ENCODE measurements at regions not wholly inside any gene's neighbourhood (a gene's known extent, or its start where the extent isn't known, plus 50 kb on each side); places are given as distances from the start of the nearest gene placed in this dataset.

- DNase-seq: no peak
These were observed 445.5 kb downstream of the HAPSTR1 start for GRCh38 chr16:9536905-9537304.

GRCh38 chr16:9539346-9539745 is 447.9 kb downstream of the HAPSTR1 start:
- DNase-seq: no peak

GRCh38 chr16:9541723-9542122 is 450.3 kb downstream of the HAPSTR1 start:
- no peak for DNase-seq

DNA sequence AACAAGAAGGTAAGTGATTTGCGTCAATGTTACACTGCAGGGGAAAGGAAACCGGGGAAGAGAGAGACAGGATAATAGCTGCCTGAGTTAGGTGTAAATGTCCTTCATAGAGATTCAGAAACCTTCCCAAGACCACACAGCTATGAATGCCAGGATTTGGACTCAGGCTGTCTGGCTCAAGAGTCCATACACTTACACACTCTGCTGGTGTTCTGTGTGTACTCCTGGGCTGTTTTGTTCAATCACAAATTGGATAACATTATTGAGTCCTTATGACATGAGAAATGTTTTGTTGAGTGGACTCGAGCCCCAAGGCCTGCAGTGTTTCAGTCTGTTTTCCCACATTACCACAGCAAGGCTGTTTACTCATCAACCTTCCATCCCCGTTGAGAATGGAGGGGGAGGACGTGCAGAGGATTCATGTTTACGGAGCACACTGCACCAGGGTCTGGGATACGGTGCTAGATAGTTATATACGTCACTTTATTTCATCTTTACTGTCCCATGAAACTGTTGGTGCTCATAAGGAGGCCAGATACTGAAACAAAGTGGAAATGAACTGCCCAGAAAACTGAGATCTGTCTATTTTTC is 450.8 kb downstream of the HAPSTR1 start:
- DNase-seq: no peak

DNA sequence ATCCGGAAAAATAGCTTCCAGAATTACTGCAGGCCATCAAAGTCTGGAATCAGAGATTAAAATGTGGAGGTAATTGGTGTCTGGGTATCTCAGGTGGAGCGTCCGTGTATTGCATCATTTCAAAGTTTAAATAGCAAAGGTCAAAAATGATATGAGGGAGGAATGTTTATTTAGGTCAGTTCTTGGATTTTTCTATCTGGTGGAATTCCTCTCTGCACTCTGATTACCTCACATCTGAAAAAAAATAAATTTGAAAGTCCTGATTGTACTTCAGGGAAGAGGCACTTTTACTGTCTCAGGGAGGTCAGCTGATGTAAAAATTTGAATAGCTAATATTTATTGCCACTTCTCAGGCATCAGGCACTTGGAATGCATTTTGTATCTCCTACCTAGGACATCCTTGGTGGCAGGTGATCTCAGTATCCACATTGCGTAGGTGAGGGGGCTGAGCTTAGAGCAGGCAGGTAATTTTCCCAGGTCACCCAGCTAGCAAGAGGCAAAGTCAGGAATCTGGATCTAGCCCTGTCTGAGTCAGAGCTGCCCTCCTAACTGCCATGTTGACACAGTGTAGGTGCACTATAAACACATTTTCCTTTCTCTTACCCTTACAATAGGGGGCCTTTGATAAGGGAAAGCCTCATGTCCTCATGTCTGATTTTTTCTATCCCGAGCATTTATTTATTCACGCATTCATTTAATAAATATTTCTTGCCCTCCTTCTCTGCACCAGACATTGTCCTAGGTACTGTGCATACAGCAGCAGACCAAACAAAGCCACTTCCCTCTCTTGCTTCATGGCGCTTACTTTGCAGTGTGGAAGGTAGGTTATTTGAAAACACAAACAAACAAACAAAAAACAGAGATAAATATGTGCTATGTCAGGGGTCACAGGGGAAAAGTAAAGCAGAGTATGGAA is 454.3 kb downstream of the HAPSTR1 start:
- DNase-seq: no peak

DNA sequence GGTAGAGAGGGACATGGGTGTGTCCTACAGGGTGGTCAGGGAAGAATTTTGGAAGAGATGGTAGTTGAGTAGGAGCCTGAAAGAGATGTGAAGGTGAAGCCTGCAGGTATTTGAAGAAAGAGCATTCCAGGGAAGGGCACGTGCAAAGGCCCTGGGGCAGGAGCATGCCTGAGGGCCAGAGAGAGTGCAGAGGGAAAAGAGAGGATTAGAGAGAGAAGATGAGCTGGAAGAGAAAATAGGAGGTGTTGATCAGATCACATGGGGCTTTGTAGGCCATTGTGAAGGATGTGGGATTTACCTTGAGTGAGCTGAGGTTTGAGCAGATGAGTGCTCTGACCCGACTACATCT is 455.0 kb downstream of the HAPSTR1 start:
- no peak for DNase-seq

DNA sequence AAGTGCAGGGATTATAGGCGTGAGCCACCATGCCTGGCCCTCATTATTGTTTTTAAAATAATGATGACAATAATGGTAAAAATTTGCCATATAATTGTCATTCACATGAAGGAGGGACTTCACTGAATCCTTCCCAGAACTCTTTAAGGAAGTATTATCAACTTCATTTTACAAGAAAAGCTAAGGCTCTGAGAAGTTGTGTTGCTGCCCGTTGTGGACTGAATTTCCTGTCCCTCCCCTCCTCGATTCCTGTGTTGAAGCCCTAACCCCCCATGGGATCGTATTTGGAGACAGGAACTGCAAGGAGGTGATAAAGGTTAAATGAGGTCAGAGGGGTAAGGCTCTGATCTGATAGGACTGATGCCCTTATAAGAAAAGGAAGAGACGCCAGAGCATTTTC is 458.0 kb downstream of the HAPSTR1 start:
- DNase-seq: no peak

DNA sequence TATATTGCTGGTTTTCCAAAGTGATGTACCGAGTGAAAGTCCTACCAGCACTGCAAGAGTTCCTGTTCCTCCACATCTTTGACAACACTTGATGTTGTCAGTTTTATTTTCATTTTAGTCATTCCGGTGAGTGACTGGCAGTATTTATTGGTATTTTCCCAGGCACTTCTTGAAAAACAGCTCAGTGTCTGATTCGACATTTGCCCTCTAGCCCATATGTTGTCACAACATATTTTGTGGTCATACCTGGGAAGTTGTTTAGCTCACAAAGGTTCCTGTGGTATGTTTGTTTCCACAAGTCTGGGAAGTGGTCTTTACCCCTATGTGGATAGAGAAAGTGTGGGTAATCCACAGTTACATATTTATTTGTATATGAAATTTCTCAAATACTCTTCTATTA is 463.6 kb downstream of the HAPSTR1 start:
- no peak for DNase-seq

DNA sequence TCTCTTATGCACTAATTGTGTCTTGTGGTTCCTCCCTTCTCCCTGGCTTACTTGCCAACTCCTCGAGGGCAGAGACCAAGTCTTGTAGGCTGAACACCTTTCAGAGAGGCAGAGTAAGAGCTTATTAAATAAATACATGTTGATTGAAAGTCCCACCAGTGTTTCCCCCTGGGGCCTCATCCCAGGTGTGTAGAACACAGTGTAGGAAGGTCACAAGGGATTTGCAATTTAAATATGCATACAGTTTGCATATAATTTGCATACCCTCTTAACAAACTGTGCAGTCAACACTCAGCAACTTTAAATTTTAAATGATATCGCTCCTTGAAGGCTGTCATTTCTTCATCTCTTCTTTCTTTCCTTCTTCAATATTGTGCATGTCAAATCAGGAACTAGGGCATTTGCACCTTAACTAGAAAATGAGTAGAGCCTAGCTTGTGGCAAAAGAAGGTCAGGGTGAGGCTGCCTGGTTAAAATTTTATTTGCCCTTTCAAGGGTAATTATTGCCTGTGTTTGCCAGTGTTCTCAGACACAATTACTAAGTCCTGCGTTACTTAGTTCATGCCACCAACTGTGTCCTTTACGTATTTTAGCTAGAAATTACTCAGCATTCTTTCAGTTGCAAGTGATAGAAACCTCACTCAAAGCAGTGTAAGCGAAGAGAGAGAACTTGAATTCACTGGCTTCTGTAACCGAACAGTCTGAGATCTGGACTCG is 465.7 kb downstream of the HAPSTR1 start:
- no peak for DNase-seq

GRCh38 chr16:9557713-9558112 is 466.3 kb downstream of the HAPSTR1 start:
- no peak for DNase-seq

DNA sequence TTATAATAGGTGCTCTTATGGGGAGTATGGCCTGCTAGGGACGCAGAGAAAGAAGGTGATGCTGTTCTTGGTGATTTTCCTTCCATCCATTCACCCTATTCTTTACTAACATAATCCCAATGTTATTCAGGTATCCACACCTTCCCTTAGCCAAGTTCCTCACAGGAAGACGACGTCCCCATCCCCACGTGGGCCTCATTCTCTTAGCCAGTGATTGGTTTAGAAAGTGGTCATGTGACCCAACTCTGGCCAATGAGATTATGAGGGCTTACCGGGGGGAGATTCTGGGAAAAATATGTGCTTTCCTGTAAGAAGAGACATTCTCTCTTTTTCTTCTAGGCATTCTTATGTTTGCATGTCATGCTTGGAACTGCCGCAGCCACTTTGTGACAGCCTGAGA is 474.7 kb downstream of the HAPSTR1 start:
- DNase-seq: no peak

GRCh38 chr16:9567666-9568065 is 476.2 kb downstream of the HAPSTR1 start:
- no peak for DNase-seq

DNA sequence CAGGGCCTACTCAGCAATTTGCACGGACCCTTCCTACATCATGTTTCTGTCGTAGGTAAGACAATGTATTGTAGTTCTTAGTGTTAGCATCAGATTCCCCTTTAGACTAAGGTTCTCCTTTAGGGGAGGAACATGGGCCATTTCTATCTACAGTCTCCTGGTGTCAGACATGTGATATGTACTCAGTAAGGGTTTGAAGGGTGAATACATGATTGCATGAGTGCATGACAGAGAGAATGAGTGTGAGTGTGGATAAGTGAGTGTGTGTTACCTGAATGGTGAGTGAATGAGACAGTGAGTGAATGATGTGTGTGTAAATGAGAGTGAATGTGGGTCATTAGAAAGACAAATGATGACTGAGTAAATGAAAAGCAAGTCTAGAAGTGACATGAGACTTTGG is 476.8 kb downstream of the HAPSTR1 start:
- DNase-seq: no peak

- no peak for DNase-seq
These were observed 479.1 kb downstream of the HAPSTR1 start for GRCh38 chr16:9570521-9570920.

GRCh38 chr16:9578459-9578858 is 487.0 kb downstream of the HAPSTR1 start:
- DNase-seq: no peak

GRCh38 chr16:9580025-9580424 is 488.6 kb downstream of the HAPSTR1 start:
- DNase-seq: no peak

DNA sequence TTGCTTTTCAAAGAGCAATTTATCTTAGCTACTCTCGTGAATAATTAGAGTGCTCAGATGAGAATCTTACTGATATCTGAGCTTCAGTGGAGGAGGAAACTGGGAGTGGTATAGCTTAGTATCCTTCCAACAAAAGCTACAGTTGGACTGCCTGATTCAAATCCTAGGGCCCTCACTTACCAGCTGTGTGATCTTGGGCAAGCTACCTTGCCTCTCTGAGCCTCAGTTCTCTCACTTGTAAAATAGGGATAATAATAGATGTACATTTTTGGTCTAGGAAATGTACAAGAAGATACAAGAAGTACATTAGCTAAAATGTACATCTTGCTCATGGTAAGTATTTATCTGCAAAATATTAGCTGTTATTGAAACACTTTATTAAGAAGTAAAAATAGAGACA is 502.0 kb downstream of the HAPSTR1 start:
- no peak for DNase-seq

DNA sequence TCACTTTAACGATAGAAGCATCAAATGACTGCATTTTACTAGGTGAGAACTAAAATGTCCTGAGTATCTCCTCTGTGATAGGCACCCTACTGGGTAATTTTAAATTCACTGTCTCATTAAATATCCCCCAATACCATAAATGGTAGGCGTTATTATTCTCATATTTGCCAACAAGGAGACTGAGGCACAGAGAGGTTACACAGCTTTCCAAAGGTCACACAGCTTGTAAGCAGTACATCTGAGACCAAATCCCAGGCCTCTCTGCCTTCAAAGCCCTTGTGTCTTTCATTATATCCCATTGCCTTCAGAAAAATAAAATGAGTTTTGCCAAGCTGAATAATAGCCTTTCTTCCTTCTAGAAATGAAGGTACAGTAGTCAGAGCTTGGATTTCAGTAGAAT is 502.6 kb downstream of the HAPSTR1 start:
- no peak for DNase-seq

GRCh38 chr16:9594946-9595345 is 503.5 kb downstream of the HAPSTR1 start:
- no peak for DNase-seq

- no peak for DNase-seq
These were observed 503.9 kb downstream of the HAPSTR1 start for GRCh38 chr16:9595393-9595792.

DNA sequence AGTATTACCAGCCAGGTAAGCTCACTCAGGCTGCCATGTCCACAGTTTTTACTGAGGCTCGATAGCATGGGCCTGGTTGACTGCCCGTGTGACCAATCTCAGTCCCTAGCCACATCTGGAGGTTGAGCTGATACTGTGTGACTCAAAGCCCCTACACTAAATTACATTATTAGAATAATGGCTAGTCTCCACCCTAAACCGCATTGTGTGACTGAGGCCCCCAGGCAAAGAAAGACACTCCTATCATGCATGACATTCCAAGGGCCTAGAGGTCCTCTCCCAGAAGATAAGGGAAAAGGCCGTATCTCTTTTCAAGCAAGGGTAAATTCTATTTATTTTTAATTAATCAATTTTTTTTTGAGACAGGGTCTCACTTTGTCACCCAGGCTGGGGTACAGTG is 505.3 kb downstream of the HAPSTR1 start:
- DNase-seq: no peak

GRCh38 chr16:9597967-9598730 is 506.7 kb downstream of the HAPSTR1 start:
- no peak for DNase-seq

GRCh38 chr16:9598731-9599083 is 507.3 kb downstream of the HAPSTR1 start:
- no peak for DNase-seq

All from SHP77 treated with DMSO at 0.1 percent for 48 hours (cell line).